Pancreas (tissue), 10 donors: ENCODE measurements at regions not wholly inside any gene's neighbourhood (a gene's known extent, or its start where the extent isn't known, plus 50 kb on each side); places are given as distances from the start of the nearest gene placed in this dataset.
A peak's percentile ranks its signal among the peaks of the same experiment; 100 is the strongest.

ENCODE experiments used
- ATAC-seq, 4 donors: fragments of 200-7000 bp; cut with Tn5 transposase; one replicate each; pipeline versions ENCODE4 v1.8.0 to v1.9.1; 2020; ENCODE audit warnings: mild to moderate bottlenecking in 4 of 4, moderate library complexity in 4 of 4
- DNase-seq, 6 donors: peaks; one replicate each; pipeline ENCODE4 v3.0.0-alpha.2; 2020
- FAIRE-seq: peaks from 2 replicates; lab custom pipeline; 2012; peaks lifted over from hg19 to GRCh38; lab: Jason Lieb, UNC
- H3K27ac ChIP-seq, 4 donors: fragments of 200-600 bp; sonication (generic); 1 replicate in 3 of 4; 2 replicates in 1 of 4; pipeline versions ENCODE4 v1.5.0 to v1.8.0; 2020
- H3K27me3 ChIP-seq, 4 donors: fragments of 200-600 bp; one replicate each; pipeline ENCODE4 v1.8.0; 2021
- H3K36me3 ChIP-seq, 3 donors: fragments of 200-600 bp; sonication (generic) in 1 of 3; one replicate each; pipeline versions ENCODE4 v1.5.0 to v1.8.0; 2020 to 2021
- H3K4me1 ChIP-seq, 3 donors: fragments of 200-600 bp; one replicate each; pipeline ENCODE4 v1.8.0; 2021
- H3K4me3 ChIP-seq, 4 donors: fragments of 200-600 bp; sonication (generic) in 2 of 4; one replicate each; pipeline versions ENCODE4 v1.5.0 to v1.8.0; 2020 to 2021
- H3K9me3 ChIP-seq, 4 donors: fragments of 200-600 bp; one replicate each; pipeline ENCODE4 v1.8.0; 2021
- CTCF ChIP-seq, 4 donors: fragments of 200-600 bp; sonication (generic) in 3 of 4; IDR thresholded peaks; one replicate each; pipeline versions ENCODE4 v1.5.0 to v1.8.0; 2021; ENCODE audit warnings: antibody characterized with exemption in 4 of 4
- WGBS, 2 donors: extraction: QIAGEN DNeasy Blood & Tissue Kit; methylation state at CpG; one replicate each; pipeline ENCODE4 v1.1.7; 2013; 5-methylcytosine and 5-hydroxymethylcytosine counted together
- intact Hi-C, 3 donors: fragments of 100-400 bp; cut with DNase I; formaldehyde crosslinking; loops; one replicate each; pipeline versions ENCODE4 v1.11.1 to v1.14.2; 2022
- donor health status: healthy with polysubstance abuse.
- donor health status: DM: no; HTN: no; CAD: no; lungs with moderate emphysema.
- donor health status: DM: no; HTN: no; CAD: no.
- donor health status: control.
- donor health status: control.
- donor health status: Bipolar disorder and iron deficiency.
- donor health status: DM: yes; HTN: yes; CAD: no.
- donor health status: DM: no; HTN: no; CAD: no.
- donor health status: DM: no; HTN: no; CAD: no.
- donor health status: DM: yes; HTN: yes; CAD: no.

DNA sequence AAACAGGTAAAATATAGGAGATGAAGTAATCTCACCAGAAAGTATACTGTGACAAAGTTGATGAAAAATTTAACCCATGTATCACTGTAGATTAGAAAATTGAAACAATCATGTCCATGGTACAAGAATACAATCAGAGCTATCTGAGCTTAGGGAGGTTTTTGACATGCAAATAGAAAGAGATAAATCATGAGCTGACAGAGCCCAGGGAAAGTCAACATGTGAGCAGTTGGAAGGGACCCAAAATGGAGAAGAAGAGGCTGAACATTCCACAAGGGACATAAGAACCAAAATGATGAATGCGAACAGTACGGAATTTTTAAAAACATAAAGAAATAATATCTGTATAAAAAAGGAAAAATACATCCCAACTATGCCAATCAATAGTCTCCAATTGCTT, 395.4 kb upstream of the CYRIA start:
- H3K4me1 ChIP-seq = no peaks in the 10 kb centered on the region
- no peaks in the 10 kb centered on the region for H3K36me3 ChIP-seq
- no peak for DNase-seq
- no peak overlapping the region for H3K27ac ChIP-seq
- no peak for FAIRE-seq
- no peak overlapping the region for H3K4me3 ChIP-seq
- TF ChIP-seq CTCF (IDR thresholded peaks at IDR 0.05) = no peak
- no peaks in the 10 kb centered on the region for H3K9me3 ChIP-seq
- no peak for ATAC-seq
- peaks cover 0 to 3% (median 0%) of the 10 kb centered on the region in 4 donors for H3K27me3 ChIP-seq
- 79 to 92% methylated on average over 2 of the region's 2 CpGs for WGBS, 2 donors
- intact Hi-C loops = no loop called here

GRCh38 chr2:17059458-17059857, 393.8 kb upstream of the CYRIA start:
- FAIRE-seq = no peak
- Histone ChIP-seq H3K27me3 (peaks cover 0 to 3% (median 0%) of the 10 kb centered on the region in 4 donors), H3K4me1 (no peaks in the 10 kb centered on the region), H3K27ac (no peak overlapping the region), H3K9me3 (no peaks in the 10 kb centered on the region), H3K36me3 (no peaks in the 10 kb centered on the region), H3K4me3 (no peak overlapping the region)
- ATAC-seq = no peak
- 71 to 81% methylated on average over 1 of the region's 1 CpG for WGBS, 2 donors
- intact Hi-C loops = no loop called here
- TF ChIP-seq CTCF (IDR thresholded peaks at IDR 0.05) = no peak
- no peak for DNase-seq

- Histone ChIP-seq H3K4me3 (no peak overlapping the region), H3K27me3 (peaks cover 0 to 3% (median 0%) of the 10 kb centered on the region in 4 donors), H3K4me1 (no peaks in the 10 kb centered on the region), H3K27ac (no peak overlapping the region), H3K9me3 (no peaks in the 10 kb centered on the region), H3K36me3 (no peaks in the 10 kb centered on the region)
- intact Hi-C loops = no loop called here
- DNase-seq (no peak), FAIRE-seq (no peak), ATAC-seq (no peak)
- WGBS, 2 donors = 50 to 52% methylated on average over 3 of the region's 3 CpGs
- no peak for TF ChIP-seq CTCF (IDR thresholded peaks at IDR 0.05)
Measured at GRCh38 chr2:17058772-17059402, 393.3 kb upstream of the CYRIA start.

- Histone ChIP-seq H3K36me3 (no peaks in the 10 kb centered on the region), H3K27me3 (no peaks in the 10 kb centered on the region), H3K27ac (no peak overlapping the region), H3K9me3 (no peaks in the 10 kb centered on the region), H3K4me3 (no peak overlapping the region), H3K4me1 (no peaks in the 10 kb centered on the region)
- FAIRE-seq (no peak), ATAC-seq (peak in 2 of 4 donors; percentile 30 to 49), DNase-seq (peak in 1 of 6 donors; percentile 11)
- TF ChIP-seq CTCF (IDR thresholded peaks at IDR 0.05) = no peak
- intact Hi-C loops = no loop called here
- 24 to 27% methylated on average over 5 of the region's 5 CpGs for WGBS, 2 donors
Measured at GRCh38 chr2:17057109-17058017, 391.7 kb upstream of the CYRIA start.
